Transverse colon (tissue), 4 donors: ENCODE measurements at regions not wholly inside any gene's neighbourhood (a gene's known extent, or its start where the extent isn't known, plus 50 kb on each side); places are given as distances from the start of the nearest gene placed in this dataset.

ENCODE experiments used
- DNase-seq: peaks from one replicate; pipeline ENCODE4 v3.0.0-alpha.2; 2019
- H3K27ac ChIP-seq, 4 donors: fragments of 200-600 bp; sonication (generic); 2 replicates each; pipeline ENCODE4 v1.5.1; 2016 to 2018; ENCODE audit warnings: inconsistent platforms in 4 of 4
- H3K27me3 ChIP-seq: fragments of 200-600 bp; sonication (generic); 2 replicates; pipeline ENCODE4 v1.5.1; 2017; ENCODE audit warnings: inconsistent platforms
- H3K36me3 ChIP-seq, 4 donors: fragments of 200-600 bp; sonication (generic); 2 replicates each; pipeline ENCODE4 v1.5.1; 2017 to 2019; ENCODE audit warnings: inconsistent platforms in 4 of 4
- H3K4me1 ChIP-seq, 4 donors: fragments of 200-600 bp; sonication (generic); 2 replicates each; pipeline ENCODE4 v1.5.1; 2017 to 2020; ENCODE audit warnings: inconsistent platforms in 4 of 4
- H3K4me3 ChIP-seq, 4 donors: fragments of 200-600 bp; sonication (generic); 1 replicate in 1 of 4; 2 replicates in 3 of 4; pipeline versions ENCODE4 v1.5.1 to v1.6.1; 2017 to 2019; ENCODE audit warnings: inconsistent platforms in 4 of 4
- H3K9me3 ChIP-seq, 2 donors: fragments of 200-600 bp; sonication (generic); 2 replicates each; pipeline ENCODE4 v1.5.1; 2017 to 2019; ENCODE audit warnings: inconsistent platforms in 2 of 2
- CTCF ChIP-seq, 5 experiments: fragments of 200-600 bp in 3 of 5; fragments of 450-650 bp in 2 of 5; sonication (generic) in 3 of 5; IDR thresholded peaks; 1 replicate in 2 of 5; 2 replicates in 3 of 5; pipeline ENCODE4 v1.5.1; 2016 to 2017; ENCODE audit warnings: antibody characterized with exemption in 5 of 5, inconsistent platforms in 3 of 5, mild to moderate bottlenecking in 2 of 5, moderate library complexity in 1 of 5
- EP300 ChIP-seq: sonication (generic); formaldehyde crosslinking; IDR thresholded peaks from one replicate; pipeline ENCODE4 v1.6.1; 2017; ENCODE audit warnings: antibody characterized with exemption, low read depth
- POLR2A ChIP-seq: fragments of 450-650 bp; IDR thresholded peaks from one replicate; pipeline ENCODE4 v1.6.1; 2016; ENCODE audit warnings: antibody characterized with exemption, mild to moderate bottlenecking, moderate library complexity
- POLR2AphosphoS5 ChIP-seq, 3 donors: sonication (generic); formaldehyde crosslinking; IDR thresholded peaks; one replicate each; pipeline ENCODE4 v1.6.1; 2016; ENCODE audit warnings: antibody characterized with exemption in 3 of 3
- WGBS, 2 donors: methylation state at CpG; one replicate each; pipeline ENCODE4 v1.1.5; 2018; ENCODE audit warnings: low coverage in 1 of 2; 5-methylcytosine and 5-hydroxymethylcytosine counted together
- in situ Hi-C, 4 donors: fragments of 200-750 bp; cut with MboI; loops; one replicate each; pipeline versions ENCODE4 v1.15.0 to v1.15.1; 2017; ENCODE audit warnings: low sequenced_read_pairs in 3 of 4, low pct_ligation_motif_present in 1 of 4, low pct_unique_long_range_greater_than_20kb in 1 of 4
- intact Hi-C: fragments of 100-400 bp; cut with DNase I; formaldehyde crosslinking; loops from one replicate; pipeline ENCODE4 v1.15.1; 2023; ENCODE audit warnings: low total_unique reads

DNA sequence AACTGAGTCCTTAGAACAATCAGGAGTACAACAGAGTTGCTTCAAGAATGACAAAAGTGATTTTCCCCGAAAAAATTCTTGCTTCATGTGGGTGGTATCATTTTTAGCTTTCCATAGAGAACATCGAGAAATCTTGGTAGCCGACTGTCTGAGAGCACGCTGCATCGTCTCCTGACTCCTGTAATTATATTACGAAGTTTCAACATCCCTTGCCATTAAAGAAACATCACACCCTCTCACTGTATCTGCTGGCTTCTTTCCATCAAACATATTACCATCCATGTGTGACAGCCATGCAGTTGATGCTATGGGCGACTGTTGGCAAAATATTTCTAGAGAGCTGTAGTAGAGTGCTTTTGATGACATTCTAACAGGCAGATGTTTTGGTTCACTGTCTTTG lies 311.2 kb downstream of the CMPK2 start:
- Histone ChIP-seq H3K27ac (no peak overlapping the region), H3K36me3 (no peaks in the 10 kb centered on the region)

DNA sequence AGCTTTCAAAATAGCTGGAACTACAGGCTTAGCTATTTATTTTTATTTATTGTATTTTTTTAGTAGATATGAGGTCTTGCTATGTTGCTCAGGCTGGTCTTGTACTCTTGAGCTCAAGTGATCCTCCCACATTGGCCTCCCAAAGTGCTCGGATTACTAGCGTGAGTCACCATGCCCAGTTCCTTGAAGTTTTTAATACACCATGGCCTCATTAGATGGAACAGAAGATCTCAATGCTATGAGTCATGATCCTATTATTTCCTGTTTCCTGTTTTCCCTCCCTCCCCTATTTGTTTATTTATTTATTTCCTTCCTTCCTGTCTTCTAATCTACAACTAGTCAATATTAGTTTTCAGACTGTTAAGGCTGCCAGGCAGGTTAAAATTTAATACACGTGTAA lies 309.0 kb downstream of the CMPK2 start:
- no peaks in the 10 kb centered on the region for H3K27me3 ChIP-seq
- H3K9me3 ChIP-seq: no peaks in the 10 kb centered on the region
- WGBS, 2 donors: 70 to 74% methylated on average over 3 of the region's 3 CpGs
- intact Hi-C loops (no loop called here), in situ Hi-C loops (no loop called here)
- no peak overlapping the region for H3K27ac ChIP-seq
- no peaks in the 10 kb centered on the region for H3K36me3 ChIP-seq
- no peak overlapping the region for H3K4me3 ChIP-seq
- H3K4me1 ChIP-seq: no peaks in the 10 kb centered on the region
- no peak for DNase-seq
- no peak for TF ChIP-seq POLR2AphosphoS5 (IDR thresholded peaks at IDR 0.05)
- TF ChIP-seq EP300: no peak
- TF ChIP-seq CTCF (IDR thresholded peaks at IDR 0.05): no peak
- no peak for TF ChIP-seq POLR2A

More for the DNA sequence above, 311.2 kb downstream of the CMPK2 start:
- H3K4me1 ChIP-seq: no peaks in the 10 kb centered on the region
- DNase-seq: no peak
- TF ChIP-seq POLR2A (no peak), EP300 (no peak), CTCF (IDR thresholded peaks at IDR 0.05) (no peak), POLR2AphosphoS5 (IDR thresholded peaks at IDR 0.05) (no peak)
- H3K9me3 ChIP-seq: no peaks in the 10 kb centered on the region
- in situ Hi-C loops (no loop called here), intact Hi-C loops (no loop called here)
- 88 to 94% methylated on average over 6 to 7 of the region's 7 CpGs for WGBS, 2 donors
- no peaks in the 10 kb centered on the region for H3K27me3 ChIP-seq
- no peak overlapping the region for H3K4me3 ChIP-seq

DNA sequence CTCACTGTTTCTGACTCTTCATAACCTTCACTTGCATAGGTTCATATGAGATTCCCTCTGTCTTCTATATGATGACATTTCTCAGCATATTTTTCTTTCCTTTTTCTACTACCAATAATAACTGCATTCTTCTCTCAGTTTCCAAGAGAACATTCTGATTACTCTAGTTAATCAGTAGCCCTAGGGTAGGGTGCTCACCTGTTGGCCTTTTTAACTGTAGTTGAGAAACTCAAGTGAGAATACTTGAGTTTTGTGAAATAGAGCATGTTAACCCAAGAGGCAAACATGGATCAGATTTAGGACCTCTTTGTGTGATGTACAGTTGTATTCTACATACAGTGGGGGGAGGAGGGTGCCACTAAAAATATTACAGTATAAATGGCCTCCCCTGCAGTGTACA lies 308.0 kb downstream of the CMPK2 start:
- Histone ChIP-seq H3K4me1 (no peaks in the 10 kb centered on the region), H3K27ac (no peak overlapping the region), H3K27me3 (no peaks in the 10 kb centered on the region), H3K9me3 (no peaks in the 10 kb centered on the region), H3K36me3 (no peaks in the 10 kb centered on the region), H3K4me3 (no peak overlapping the region)
- in situ Hi-C loops (no loop called here), intact Hi-C loops (no loop called here)
- DNase-seq: no peak
- no peak for TF ChIP-seq POLR2A
- TF ChIP-seq EP300: no peak
- TF ChIP-seq CTCF (IDR thresholded peaks at IDR 0.05): no peak
- TF ChIP-seq POLR2AphosphoS5 (IDR thresholded peaks at IDR 0.05): no peak

- Histone ChIP-seq H3K4me1 (no peaks in the 10 kb centered on the region), H3K4me3 (no peak overlapping the region), H3K27ac (no peak overlapping the region), H3K36me3 (no peaks in the 10 kb centered on the region), H3K27me3 (no peaks in the 10 kb centered on the region), H3K9me3 (no peaks in the 10 kb centered on the region)
- intact Hi-C loops: no loop called here
- TF ChIP-seq POLR2AphosphoS5 (IDR thresholded peaks at IDR 0.05): no peak
- no peak for TF ChIP-seq CTCF (IDR thresholded peaks at IDR 0.05)
- no peak for TF ChIP-seq POLR2A
- no peak for TF ChIP-seq EP300
- WGBS, 2 donors: 66 to 77% methylated on average over 4 to 7 of the region's 7 CpGs
- in situ Hi-C loops: no loop called here
- no peak for DNase-seq
Observed at GRCh38 chr2:6562771-6563170, 302.9 kb downstream of the CMPK2 start.
